ENCODE measurements at regions not wholly inside any gene's neighbourhood (a gene's known extent, or its start where the extent isn't known, plus 50 kb on each side); places are given as distances from the start of the nearest gene placed in this dataset.

DNA sequence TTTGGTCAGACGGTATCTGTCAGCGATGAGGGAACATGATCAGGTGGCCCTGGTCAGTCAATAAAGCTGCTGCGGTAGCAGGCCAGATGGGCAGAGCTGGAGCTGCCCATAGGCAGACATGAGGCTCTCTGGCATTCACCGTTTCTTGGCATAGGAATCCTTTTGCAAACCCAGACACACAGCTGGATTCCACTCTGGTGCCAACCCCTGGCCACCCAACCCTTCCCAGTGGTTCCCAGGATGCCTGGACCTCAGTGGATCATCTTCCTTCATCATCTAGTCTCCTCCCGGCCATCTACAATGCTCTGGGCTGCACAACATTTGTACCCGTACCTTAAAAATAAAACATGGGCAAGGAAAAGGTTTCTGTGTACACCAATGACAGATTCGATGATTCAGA is 68.3 kb upstream of the ACTRT2 start:
- TF ChIP-seq, protein P1, sequence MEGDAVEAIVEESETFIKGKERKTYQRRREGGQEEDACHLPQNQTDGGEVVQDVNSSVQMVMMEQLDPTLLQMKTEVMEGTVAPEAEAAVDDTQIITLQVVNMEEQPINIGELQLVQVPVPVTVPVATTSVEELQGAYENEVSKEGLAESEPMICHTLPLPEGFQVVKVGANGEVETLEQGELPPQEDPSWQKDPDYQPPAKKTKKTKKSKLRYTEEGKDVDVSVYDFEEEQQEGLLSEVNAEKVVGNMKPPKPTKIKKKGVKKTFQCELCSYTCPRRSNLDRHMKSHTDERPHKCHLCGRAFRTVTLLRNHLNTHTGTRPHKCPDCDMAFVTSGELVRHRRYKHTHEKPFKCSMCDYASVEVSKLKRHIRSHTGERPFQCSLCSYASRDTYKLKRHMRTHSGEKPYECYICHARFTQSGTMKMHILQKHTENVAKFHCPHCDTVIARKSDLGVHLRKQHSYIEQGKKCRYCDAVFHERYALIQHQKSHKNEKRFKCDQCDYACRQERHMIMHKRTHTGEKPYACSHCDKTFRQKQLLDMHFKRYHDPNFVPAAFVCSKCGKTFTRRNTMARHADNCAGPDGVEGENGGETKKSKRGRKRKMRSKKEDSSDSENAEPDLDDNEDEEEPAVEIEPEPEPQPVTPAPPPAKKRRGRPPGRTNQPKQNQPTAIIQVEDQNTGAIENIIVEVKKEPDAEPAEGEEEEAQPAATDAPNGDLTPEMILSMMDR (IDR thresholded peaks at IDR 0.05): no peak
- no peak for TF ChIP-seq POLR2A (IDR thresholded peaks at IDR 0.05)

All from adrenal gland (tissue), 5 donors.